ENCODE measurements at regions not wholly inside any gene's neighbourhood (a gene's known extent, or its start where the extent isn't known, plus 50 kb on each side); places are given as distances from the start of the nearest gene placed in this dataset.

DNA sequence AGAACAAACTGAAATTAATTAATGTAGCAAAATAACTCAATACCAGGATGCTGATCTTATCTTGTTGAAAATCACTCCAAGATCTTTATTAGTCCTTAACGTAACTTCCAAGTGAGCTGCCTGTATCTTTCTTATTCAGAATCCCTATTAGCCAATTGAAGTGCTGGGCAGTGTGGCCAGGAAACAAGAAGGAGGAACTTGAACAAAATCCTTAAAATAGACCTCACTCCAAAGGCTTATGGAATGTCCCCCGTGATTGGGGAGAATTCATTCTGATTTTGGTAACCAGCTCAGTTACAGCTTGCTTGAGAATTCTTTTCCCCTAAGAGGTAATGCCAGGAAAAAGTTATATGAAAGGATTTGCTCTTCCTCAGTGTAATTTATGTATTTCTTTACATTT lies 171.0 kb downstream of the DEPDC1B start:
- TF ChIP-seq, protein P1, sequence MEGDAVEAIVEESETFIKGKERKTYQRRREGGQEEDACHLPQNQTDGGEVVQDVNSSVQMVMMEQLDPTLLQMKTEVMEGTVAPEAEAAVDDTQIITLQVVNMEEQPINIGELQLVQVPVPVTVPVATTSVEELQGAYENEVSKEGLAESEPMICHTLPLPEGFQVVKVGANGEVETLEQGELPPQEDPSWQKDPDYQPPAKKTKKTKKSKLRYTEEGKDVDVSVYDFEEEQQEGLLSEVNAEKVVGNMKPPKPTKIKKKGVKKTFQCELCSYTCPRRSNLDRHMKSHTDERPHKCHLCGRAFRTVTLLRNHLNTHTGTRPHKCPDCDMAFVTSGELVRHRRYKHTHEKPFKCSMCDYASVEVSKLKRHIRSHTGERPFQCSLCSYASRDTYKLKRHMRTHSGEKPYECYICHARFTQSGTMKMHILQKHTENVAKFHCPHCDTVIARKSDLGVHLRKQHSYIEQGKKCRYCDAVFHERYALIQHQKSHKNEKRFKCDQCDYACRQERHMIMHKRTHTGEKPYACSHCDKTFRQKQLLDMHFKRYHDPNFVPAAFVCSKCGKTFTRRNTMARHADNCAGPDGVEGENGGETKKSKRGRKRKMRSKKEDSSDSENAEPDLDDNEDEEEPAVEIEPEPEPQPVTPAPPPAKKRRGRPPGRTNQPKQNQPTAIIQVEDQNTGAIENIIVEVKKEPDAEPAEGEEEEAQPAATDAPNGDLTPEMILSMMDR (IDR thresholded peaks at IDR 0.05) = no peak
- intact Hi-C loops (cut with DNase I) = no loop called here
- H3K36me3 ChIP-seq = no peaks in the 10 kb centered on the region
- DNase-seq = no peak
- H3K27ac ChIP-seq = no peak overlapping the region
- no peak overlapping the region for H3K4me3 ChIP-seq
- no peaks in the 10 kb centered on the region for H3K9me3 ChIP-seq
- no peak overlapping the region for H3K9ac ChIP-seq (ENCODE audit: low read depth in 2 of 2, low read length in 2 of 2)
- no peaks in the 10 kb centered on the region for H3K4me1 ChIP-seq
- H3K27me3 ChIP-seq = no peaks in the 10 kb centered on the region

DNA sequence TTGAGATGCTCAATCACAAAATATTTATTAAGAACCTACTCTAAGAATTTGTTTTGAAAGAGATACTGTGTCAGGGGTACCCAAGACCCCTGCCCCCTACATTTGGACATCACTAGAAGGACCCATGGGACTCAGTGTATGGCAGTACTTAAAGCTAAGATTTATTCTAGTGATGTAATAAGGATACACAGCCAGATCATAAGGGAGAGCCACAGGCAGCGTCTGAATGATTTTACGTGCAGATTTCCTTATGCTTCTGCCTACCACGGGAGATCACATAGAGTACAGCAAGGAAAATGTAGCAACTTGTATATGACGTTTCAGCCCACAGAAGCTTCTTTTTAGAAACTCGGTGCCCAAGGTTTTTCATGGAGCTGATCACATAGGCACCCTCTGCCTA lies 172.9 kb downstream of the DEPDC1B start:
- Histone ChIP-seq H3K9ac (ENCODE audit: low read depth in 2 of 2, low read length in 2 of 2) (no peak overlapping the region), H3K4me1 (no peaks in the 10 kb centered on the region), H3K27me3 (no peaks in the 10 kb centered on the region), H3K9me3 (no peaks in the 10 kb centered on the region), H3K27ac (no peak overlapping the region), H3K4me3 (no peak overlapping the region), H3K36me3 (no peaks in the 10 kb centered on the region)
- no peak for DNase-seq
- TF ChIP-seq, protein P1 (IDR thresholded peaks at IDR 0.05) = no peak
- intact Hi-C loops (cut with DNase I) = no loop called here

DNA sequence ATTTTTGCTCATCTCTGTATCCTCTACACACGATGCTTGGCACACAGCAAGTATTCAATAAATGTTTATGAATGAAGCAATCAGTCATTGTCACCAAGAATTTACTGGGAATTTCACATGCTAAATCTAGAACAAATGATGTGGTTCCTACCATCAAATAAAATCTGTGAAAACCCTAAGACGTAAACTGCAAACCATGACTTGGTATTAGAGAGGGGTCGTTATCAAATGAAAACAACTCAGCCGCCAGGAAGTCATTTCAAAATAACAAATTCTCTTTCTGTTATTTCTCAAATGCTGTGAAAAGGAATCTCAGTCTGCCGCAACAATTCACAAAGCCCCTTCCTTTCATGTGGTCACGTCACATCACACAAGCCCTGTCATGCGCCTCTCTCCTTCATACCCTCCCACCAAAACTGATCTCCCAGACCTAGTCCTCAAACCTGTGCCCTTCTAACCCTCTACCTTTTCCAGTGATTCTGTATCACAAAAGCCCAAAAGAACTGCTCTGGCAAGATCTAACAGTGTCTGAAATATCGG lies 173.6 kb downstream of the DEPDC1B start:
- H3K36me3 ChIP-seq = no peaks in the 10 kb centered on the region
- no peaks in the 10 kb centered on the region for H3K27me3 ChIP-seq
- H3K4me1 ChIP-seq = no peaks in the 10 kb centered on the region
- TF ChIP-seq, protein P1 (IDR thresholded peaks at IDR 0.05) = no peak
- no peak for DNase-seq
- intact Hi-C loops (cut with DNase I) = no loop called here
- H3K4me3 ChIP-seq = no peak overlapping the region
- no peak overlapping the region for H3K9ac ChIP-seq (ENCODE audit: low read depth in 2 of 2, low read length in 2 of 2)
- H3K9me3 ChIP-seq = no peaks in the 10 kb centered on the region
- no peak overlapping the region for H3K27ac ChIP-seq

DNA sequence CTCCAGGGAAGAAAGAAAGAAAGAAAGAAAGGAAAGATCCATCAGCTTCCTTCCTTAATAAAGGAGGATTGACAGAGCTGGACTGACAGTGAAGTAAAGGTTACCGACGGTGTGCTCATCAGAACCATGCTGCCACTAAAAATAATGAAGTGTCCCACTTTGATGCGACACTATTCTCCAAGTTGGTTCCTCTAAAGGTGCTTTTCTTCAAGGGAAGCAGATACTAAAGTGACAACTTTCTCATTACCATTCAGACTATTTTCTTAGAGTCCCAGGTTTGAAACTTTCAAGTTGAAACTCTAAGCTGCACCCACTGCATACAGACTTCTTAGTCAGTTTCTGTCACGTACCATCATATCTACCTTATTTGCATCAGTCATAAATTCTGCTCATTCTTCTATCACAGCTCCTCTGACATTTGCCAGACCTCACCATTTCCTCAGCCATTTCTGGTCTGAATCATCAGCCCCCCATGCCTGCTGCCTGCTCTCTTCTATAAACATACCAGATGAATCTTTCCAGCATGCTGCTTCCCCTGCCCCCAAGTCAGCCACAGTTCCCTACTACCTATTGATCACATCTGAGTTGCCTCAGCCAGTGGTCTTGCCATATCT lies 177.6 kb downstream of the DEPDC1B start:
- H3K4me3 ChIP-seq = no peak overlapping the region
- H3K4me1 ChIP-seq = no peaks in the 10 kb centered on the region
- TF ChIP-seq, protein P1 (IDR thresholded peaks at IDR 0.05) = no peak
- intact Hi-C loops (cut with DNase I) = no loop called here
- no peaks in the 10 kb centered on the region for H3K36me3 ChIP-seq
- no peak overlapping the region for H3K27ac ChIP-seq
- DNase-seq = no peak
- no peaks in the 10 kb centered on the region for H3K27me3 ChIP-seq
- H3K9me3 ChIP-seq = no peaks in the 10 kb centered on the region
- H3K9ac ChIP-seq (ENCODE audit: low read depth in 2 of 2, low read length in 2 of 2) = no peak overlapping the region

DNA sequence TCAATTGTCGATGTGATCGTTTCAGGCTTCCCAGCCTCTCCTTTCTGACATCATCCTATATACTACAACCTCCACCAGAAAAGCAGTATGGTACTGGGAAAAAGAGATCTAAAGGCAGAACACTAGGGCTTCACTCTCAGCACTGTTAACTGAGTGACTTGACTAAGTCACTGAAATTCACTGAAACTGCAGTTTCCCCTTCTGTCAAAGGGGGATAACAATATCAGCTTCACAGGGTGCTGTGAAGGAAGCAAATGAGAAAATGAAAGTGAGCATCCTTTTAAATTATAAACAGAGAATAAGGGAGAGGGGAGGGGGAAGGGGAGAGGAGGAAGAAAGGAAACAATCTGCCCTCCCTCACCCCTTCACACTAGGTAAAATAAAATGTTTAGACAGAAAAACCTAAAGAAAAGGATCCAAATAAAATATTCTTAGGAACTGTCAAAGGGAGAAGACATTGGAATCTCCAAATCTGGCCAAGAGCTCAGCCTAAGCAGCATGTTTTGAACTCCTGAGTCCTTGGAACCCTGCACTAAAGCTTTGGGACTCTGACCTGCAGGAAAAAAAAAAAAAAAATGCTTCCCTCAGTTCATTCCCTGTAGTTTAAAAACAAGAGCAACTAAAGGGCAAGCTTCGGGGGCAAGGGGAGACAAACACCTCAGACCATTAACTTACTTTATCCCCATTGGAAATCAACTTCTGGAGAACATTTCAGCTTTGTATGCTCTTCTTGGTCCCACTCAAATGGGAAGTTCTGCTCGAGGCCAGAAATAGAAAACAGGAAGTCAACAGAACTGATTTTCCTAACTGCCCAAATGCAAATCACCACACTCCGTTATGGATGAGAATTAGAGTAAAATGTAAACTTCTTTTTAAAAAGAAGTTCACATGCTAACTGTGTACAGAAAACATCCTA lies 178.3 kb downstream of the DEPDC1B start:
- Histone ChIP-seq H3K4me1 (no peaks in the 10 kb centered on the region), H3K4me3 (no peak overlapping the region)

More for the DNA sequence above, 178.3 kb downstream of the DEPDC1B start:
- Histone ChIP-seq H3K27me3 (no peaks in the 10 kb centered on the region), H3K9me3 (no peaks in the 10 kb centered on the region), H3K9ac (ENCODE audit: low read depth in 2 of 2, low read length in 2 of 2) (no peak overlapping the region), H3K27ac (no peak overlapping the region), H3K36me3 (no peaks in the 10 kb centered on the region)
- intact Hi-C loops (cut with DNase I) = no loop called here
- no peak for DNase-seq
- TF ChIP-seq, protein P1 (IDR thresholded peaks at IDR 0.05) = no peak

Measured in colonic mucosa (tissue), 4 donors.